ENCODE measurements at regions not wholly inside any gene's neighbourhood (a gene's known extent, or its start where the extent isn't known, plus 50 kb on each side); places are given as distances from the start of the nearest gene placed in this dataset.

GRCh38 chr3:152941859-152942258 lies 106.9 kb downstream of the P2RY1 start:
- TF ChIP-seq KAT2A (conservative IDR thresholded peaks at IDR 0.05; ENCODE audit: control insufficient read depth, low read depth, low read length) (no peak), SREBF1 (IDR thresholded peaks at IDR 0.05; ENCODE audit: low read length) (no peak), USF1 (IDR thresholded peaks at IDR 0.05; ENCODE audit: borderline replicate concordance, extremely low read length, insufficient read depth, low read depth, low read length) (no peak), CEBPB (IDR thresholded peaks at IDR 0.05; ENCODE audit: borderline replicate concordance in 1 of 2, low read depth in 2 of 2, low read length in 2 of 2) (no peak), CTCF (IDR thresholded peaks at IDR 0.05 in 2 of 3, conservative IDR thresholded peaks at IDR 0.05 in 1 of 3; ENCODE audit: control insufficient read depth in 2 of 3, extremely low read depth in 1 of 3, insufficient read depth in 1 of 3, low read depth in 3 of 3, low read length in 3 of 3) (no peak)
- TF ChIP-seq, protein P1, sequence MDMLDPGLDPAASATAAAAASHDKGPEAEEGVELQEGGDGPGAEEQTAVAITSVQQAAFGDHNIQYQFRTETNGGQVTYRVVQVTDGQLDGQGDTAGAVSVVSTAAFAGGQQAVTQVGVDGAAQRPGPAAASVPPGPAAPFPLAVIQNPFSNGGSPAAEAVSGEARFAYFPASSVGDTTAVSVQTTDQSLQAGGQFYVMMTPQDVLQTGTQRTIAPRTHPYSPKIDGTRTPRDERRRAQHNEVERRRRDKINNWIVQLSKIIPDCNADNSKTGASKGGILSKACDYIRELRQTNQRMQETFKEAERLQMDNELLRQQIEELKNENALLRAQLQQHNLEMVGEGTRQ (IDR thresholded peaks at IDR 0.05; ENCODE audit: borderline replicate concordance, low read depth, low read length), result no peak

Measured in GM12878 (cell line).